GM12873 (cell line): ENCODE measurements at regions not wholly inside any gene's neighbourhood (a gene's known extent, or its start where the extent isn't known, plus 50 kb on each side); places are given as distances from the start of the nearest gene placed in this dataset.

Source experiments
- CTCF ChIP-seq: IDR thresholded peaks from 2 replicates; pipeline ENCODE4 v1.5.1; 2012; ENCODE audit warnings: low read depth, mild to moderate bottlenecking, moderate library complexity, low read length, control low read depth; ENCODE audit not compliant: insufficient read depth; ENCODE audit errors: missing control alignments

- no peak for TF ChIP-seq CTCF
These were observed 127.2 kb downstream of the NFKBIZ start for GRCh38 chr3:101976473-101976872.

GRCh38 chr3:101978348-101978747 lies 129.0 kb downstream of the NFKBIZ start:
- TF ChIP-seq CTCF = no peak

GRCh38 chr3:101979033-101979432 lies 129.7 kb downstream of the NFKBIZ start:
- TF ChIP-seq CTCF = no peak

- TF ChIP-seq CTCF = no peak
These were observed 135.0 kb downstream of the NFKBIZ start for GRCh38 chr3:101984356-101984755.

GRCh38 chr3:101988596-101988995 lies 139.3 kb downstream of the NFKBIZ start:
- TF ChIP-seq CTCF = no peak

- TF ChIP-seq CTCF = no peak
These were observed 140.4 kb downstream of the NFKBIZ start for GRCh38 chr3:101989578-101990200.

- TF ChIP-seq CTCF = no peak
These were observed 143.5 kb downstream of the NFKBIZ start for GRCh38 chr3:101992863-101993262.
